Fibroblast of the aortic adventitia (primary cell): ENCODE measurements at regions not wholly inside any gene's neighbourhood (a gene's known extent, or its start where the extent isn't known, plus 50 kb on each side); places are given as distances from the start of the nearest gene placed in this dataset.

Source experiments
- DNase-seq: peaks from one replicate; pipeline ENCODE4 v3.0.0-alpha.2; 2010; ENCODE audit warnings: low read depth
- H3K4me3 ChIP-seq: 2 replicates; pipeline ENCODE4 v1.5.1; 2011; ENCODE audit warnings: low read depth, mild to moderate bottlenecking, control low read depth, low read length, moderate library complexity
- TF ChIP-seq, protein P1 (sequence below): IDR thresholded peaks from 2 replicates; pipeline ENCODE4 v1.5.1; 2011; ENCODE audit warnings: mild to moderate bottlenecking, low read length, control low read depth, inconsistent platforms; ENCODE audit not compliant: insufficient read depth

DNA sequence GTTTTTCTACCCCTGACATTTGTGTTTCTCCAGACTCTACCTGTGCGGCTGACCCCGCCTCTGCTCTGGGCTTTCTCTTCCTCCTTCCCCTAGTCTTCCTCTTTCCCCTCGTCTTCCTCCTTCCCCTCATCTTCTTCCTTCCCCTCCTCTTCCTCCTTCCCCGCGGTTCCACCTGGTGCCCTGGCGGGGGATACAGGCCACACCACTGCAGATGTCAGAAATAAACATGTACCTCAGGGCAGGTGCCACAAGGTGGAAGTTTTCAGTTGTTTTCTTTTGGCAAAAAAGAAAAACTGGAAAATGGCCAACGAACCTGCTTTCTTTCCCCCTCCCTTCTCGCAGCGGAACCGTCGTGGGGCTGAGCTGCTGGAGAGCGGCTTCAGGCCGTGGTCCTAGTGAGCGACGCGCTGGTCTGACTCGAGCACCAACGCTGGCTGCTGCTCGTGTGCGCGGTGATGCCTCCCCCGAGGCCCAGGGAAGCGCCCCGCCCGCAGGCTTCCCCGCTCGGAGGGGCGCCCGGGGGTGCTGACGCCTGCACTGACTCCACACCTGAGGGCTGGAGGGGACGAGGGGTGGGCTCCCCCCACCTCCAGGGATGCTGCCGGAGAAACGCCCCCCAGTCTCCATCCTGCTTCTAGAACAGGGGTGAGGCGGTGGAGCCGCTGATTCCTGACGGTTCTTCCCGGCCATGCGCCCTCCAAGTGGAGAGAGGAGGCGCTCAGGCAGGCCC is 83.7 kb upstream of the ZNF516 start:
- no peak for DNase-seq
- no peak overlapping the region for H3K4me3 ChIP-seq
- TF ChIP-seq, protein P1, sequence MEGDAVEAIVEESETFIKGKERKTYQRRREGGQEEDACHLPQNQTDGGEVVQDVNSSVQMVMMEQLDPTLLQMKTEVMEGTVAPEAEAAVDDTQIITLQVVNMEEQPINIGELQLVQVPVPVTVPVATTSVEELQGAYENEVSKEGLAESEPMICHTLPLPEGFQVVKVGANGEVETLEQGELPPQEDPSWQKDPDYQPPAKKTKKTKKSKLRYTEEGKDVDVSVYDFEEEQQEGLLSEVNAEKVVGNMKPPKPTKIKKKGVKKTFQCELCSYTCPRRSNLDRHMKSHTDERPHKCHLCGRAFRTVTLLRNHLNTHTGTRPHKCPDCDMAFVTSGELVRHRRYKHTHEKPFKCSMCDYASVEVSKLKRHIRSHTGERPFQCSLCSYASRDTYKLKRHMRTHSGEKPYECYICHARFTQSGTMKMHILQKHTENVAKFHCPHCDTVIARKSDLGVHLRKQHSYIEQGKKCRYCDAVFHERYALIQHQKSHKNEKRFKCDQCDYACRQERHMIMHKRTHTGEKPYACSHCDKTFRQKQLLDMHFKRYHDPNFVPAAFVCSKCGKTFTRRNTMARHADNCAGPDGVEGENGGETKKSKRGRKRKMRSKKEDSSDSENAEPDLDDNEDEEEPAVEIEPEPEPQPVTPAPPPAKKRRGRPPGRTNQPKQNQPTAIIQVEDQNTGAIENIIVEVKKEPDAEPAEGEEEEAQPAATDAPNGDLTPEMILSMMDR, result no peak

DNA sequence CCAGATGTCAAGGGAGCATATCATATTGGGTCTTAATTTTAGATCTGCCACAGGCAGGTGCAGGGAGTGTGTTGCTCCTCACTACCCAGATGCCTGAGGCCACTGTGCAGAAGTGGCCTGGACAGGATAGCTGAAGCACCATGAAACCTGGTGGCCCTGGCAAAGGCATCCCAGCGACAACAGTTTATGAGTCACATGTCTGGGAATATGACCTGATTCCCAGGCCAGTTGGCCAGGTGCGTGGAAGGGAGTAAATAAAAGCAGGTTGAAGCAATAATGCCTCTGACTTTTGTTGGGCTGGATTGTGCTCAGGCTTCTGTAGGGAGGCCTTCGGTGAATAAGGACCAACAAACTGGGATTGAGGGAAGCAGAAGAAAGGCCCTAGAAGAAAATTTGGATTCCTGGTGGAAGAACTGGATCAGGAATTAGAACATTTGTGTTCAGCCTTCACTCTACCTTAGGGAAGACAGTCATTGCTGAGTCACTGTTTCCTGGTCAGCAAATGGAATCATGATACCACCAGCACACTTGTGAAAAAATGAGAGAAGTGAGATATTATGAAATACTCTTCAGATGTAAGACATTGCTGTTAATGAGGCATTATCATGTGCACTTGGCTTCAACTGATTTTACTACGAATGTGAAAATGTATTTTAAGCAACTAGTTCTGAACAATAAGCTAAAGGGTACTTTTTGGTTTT is 78.4 kb upstream of the ZNF516 start:
- no peak overlapping the region for H3K4me3 ChIP-seq
- DNase-seq, result peak; percentile 71
- TF ChIP-seq, protein P1, result no peak

DNA sequence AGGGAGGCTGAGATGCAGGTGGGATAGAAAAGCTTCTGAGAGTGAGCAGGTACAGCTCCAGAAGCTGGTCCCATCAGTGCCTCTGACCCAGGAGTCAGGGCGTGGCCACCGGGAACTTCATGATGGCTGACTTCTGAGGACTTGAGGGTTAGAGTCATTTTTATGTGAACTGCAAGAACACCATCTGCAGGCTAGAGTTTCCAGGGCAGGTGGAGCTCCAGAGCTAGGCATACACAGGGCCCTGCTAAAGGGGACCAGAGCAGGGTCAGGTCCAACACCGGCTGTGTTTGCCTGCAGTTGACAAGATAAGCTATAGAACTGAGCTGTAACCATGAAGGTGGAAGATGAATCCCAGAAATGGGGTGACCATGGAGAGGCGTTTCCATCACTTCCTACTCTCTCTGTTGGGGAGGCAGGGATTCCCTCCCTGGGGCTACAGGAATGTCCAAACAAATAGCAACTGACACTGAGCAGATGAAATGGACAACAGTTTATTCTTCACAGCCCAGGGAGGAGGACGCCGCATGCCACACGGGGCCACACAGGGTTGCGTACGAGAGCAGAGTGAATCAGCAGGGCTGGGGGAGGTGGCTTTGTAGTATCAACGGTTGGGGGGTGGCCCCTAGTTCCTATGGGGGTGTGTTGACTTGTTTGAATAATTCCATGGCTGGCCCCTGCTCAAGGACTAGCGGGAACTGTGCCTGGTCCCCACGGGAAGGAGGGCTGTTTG is 77.6 kb upstream of the ZNF516 start:
- TF ChIP-seq, protein P1, result no peak
- DNase-seq, result no peak
- no peak overlapping the region for H3K4me3 ChIP-seq

DNA sequence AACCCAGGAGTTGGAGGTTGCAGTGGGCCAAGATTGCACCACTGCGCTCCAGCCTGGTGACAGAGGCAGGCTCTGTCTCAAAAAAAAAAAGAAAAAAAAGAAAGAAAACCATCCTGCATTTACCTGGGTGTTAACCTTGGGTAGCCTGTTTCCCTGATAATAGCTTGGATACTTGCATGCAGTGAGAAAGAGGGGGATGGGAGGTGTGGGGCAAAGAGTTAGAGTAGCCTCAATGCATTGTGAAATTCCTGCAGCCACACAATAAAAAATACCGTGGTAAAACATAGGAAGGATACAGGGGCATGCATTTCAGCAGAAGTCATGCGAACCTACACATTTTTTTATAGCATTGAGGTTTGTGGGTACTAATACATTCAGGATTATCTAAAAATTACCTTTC is 76.6 kb upstream of the ZNF516 start:
- no peak overlapping the region for H3K4me3 ChIP-seq
- TF ChIP-seq, protein P1, result no peak
- no peak for DNase-seq

DNA sequence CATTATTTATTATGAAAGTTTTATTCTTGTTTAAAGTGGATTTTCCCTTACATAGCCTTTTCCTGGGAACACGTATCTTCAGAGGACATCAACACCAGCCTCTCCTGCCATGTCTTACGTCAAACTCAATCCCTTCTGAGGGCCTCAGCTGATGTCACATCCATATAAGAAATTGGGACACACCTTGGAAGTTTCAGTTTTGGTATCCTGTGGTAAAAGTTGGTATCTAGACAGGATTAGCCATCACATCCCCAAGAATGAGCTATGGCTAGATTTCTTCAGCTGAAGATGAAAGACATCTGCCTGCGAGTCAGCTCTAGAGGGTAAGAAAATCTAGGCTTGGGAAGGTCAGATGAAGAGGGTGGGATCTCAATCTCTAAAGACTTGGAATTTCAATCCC is 75.8 kb upstream of the ZNF516 start:
- no peak for DNase-seq
- no peak overlapping the region for H3K4me3 ChIP-seq
- TF ChIP-seq, protein P1, result no peak

DNA sequence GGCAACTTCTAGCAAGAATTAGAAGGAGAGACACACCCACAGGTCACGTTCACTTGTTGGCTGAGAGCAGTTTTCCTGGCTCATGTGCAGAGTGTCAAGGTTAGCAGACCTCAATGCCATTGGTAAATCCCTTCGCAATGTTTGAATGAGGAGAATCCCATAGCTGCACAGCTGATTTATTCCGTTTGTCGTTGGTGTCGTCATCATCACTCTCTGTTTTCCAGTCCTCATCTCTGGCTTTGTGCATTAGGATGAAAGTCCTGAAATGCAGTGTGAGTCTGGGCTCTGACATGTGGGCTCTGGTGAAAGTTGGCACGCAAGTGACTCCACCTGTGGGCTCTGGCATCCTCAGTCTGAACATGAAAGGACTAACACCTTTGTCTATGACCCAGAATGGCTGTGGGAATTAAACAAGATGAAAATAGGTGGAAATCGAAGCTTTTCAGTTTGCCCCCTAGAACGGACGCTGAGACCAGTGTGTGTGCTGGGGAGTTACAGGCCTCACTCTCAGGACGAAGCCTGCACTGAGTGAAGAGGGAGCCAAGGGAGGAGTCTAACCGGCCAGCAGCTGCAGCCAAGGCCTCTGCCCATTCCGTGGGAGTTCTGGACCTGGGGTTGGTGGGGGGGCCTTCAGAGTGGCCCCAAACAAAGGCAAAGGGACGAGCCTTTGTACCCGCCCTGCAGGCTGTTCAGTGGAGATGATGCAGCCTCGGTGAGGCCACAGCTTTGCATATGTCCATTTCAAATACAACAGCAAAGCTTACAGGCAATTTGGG is 74.8 kb upstream of the ZNF516 start:
- TF ChIP-seq, protein P1, result no peak
- DNase-seq, result no peak
- H3K4me3 ChIP-seq, result no peak overlapping the region
